ENCODE measurements at regions not wholly inside any gene's neighbourhood (a gene's known extent, or its start where the extent isn't known, plus 50 kb on each side); places are given as distances from the start of the nearest gene placed in this dataset.

GRCh38 chr1:87196110-87196827, 132.4 kb upstream of the LMO4 start:
- DNase-seq: no peak

DNA sequence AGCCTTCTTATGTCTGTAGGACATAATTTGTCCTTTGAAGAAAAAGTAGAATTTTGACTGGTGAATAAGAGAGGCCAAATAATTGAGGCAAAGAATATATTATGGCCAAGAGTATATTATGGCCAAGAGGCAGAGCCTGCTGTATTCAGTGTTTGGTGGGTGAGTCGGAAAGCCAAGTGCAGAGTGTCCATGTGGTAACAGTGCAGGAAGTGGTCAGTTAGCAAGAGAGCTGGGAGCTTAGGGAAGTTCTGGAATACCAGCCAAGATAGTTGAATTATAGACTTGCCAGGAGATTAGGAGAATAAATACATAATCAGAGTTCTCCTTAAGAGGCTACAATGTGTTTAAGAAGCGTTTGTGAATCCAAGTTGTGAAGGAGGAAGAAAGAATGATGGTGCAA, 131.5 kb upstream of the LMO4 start:
- no peak for DNase-seq

- no peak for DNase-seq
Measured at GRCh38 chr1:87197641-87198040, 131.0 kb upstream of the LMO4 start.

GRCh38 chr1:87200875-87201638, 127.6 kb upstream of the LMO4 start:
- no peak for DNase-seq

DNA sequence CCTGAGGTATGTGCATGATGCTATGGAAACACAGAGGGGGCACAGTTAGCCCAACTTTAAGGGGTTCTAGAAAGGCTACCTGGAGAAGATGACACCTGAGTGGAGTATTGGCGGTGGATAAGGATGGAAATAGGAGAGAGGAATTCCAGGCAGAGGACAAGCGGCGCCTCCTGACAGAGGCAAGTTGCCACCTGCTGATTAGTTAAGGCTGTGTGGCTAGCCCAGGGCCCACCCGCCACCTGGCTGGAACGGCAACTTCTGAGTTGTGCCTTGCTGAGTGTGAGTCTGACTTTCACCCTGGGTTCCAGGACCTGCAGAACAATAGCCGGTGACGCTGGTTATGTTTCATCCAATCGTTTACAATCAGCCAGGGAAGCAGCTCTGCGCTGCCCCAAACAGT, 126.9 kb upstream of the LMO4 start:
- DNase-seq: no peak

DNA sequence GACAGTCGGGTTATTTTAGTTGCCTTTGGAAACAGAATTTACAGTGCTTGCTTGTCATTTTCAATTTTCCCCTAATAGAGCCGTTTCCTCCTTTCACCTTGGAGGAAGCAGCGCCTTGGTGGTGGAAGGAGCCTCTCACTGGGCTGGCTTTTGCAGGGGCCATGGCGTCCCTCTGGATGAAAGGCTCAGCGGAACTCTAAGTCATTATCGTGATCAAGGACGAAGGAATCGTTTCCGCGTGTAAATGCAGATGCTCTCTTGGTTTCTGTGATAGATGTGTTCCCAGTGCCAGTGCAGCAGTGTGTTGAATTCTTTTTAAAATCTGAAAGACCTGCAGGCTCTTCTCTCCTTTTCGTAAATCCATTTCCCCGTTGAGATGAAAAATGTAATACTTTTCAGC, 126.2 kb upstream of the LMO4 start:
- DNase-seq: no peak

DNA sequence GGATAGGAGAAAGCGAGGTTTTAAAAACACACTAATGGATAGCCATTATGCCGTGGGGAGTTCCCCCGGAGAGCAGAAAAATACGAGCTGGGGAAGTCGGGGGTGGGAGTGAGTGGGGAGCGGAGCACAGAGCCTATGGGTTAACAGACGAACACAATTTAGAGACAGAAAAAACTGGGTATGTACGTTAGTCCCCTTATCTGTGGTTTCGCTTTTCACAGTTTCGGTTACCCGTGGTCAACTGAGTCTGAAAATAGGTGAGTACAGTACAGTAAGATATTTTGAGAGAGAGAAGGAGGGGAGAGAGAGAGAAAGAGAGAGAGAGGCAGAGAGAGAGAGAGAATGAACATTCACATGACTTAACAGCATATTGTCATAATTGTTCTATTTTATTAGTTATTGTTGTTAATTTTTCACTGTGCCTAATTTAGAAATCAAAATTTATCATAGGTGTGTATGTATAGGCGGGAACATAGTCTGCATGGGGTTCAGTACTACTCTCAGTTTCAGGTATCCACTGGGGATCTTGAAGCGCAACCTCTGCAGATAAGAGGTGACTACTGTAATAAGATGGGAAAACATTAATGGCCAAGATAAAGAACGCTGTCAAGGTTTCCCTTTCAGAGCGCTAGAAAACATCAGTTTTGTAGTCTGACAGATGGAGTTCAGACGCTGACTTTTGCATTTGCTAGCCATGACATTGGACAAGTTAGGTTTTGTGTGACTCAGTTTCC, 125.6 kb upstream of the LMO4 start:
- DNase-seq: no peak

- no peak for DNase-seq
Measured at GRCh38 chr1:87203904-87204303, 124.8 kb upstream of the LMO4 start.

GRCh38 chr1:87204441-87204840, 124.2 kb upstream of the LMO4 start:
- DNase-seq: no peak

DNA sequence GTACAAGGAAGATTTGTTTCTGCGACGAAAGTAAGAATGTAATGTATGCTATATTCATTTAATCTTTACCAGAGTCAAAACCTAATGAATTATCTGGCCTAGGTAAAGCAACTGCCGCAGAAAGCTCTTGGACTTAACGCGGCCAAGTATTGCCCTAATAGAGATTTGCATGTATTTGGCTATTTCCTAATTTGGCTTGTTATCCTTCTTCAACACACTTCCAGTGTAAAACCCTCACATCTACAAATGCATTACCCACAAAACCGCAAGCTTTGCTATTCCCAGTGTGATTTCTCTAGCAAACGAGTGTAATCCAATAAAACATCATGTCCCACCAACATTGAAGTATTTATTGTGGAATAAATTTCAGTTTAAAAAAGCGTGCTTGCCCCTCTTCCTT, 123.8 kb upstream of the LMO4 start:
- DNase-seq: no peak

DNA sequence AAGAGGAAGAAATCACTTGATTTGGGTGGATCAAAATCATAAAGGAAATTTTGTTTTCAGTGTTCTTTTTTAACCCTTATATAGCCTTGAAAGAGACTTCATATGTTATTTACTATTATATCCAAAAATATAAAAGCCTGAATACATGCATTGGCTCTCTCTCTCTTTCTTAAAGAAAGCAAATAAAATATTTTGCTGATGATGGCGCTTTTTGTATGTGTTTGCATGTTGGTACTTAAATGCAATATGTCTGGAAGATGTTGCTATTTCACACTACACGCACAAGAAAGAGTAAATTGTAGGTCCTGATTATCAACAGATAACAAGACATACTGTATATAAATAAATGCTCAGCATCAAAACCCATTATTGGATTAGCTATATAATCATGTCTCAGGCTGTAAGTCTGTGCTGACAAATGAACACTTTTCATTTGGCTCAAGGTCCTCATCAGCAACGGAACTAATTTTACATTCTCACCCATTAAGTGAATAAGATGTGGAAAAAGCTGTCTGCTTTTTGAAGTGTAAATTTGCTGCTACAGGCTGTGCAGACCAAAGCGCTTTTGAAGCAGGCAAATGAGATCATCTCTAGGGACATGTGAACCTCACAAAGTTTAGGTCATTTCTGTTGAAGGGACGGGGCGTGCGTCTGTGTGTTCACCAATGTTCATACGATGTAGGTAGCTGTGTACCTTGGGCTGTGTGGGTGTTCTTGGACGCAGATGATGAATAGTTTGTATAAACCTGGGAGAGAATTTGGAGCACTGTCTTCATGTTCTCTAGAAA, 122.4 kb upstream of the LMO4 start:
- no peak for DNase-seq

DNA sequence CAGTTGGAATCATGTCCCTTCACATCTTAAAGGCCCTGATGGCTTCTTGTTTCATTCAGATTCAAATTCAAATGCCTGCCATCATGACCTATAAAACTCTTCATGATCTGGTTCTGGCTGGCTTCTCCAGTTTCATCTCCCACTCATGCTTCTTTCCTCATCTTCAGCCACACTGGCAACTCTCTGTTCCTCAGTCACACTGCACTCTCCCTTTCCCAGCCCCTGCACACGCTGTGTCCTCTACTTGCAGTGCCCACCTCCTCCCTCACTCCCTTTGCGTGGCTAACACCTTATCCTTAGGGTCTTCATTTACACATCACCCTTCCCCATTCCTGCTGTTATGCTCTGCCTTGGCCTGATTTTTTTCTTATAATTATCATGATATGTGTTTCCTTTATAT, 120.6 kb upstream of the LMO4 start:
- DNase-seq: no peak

DNA sequence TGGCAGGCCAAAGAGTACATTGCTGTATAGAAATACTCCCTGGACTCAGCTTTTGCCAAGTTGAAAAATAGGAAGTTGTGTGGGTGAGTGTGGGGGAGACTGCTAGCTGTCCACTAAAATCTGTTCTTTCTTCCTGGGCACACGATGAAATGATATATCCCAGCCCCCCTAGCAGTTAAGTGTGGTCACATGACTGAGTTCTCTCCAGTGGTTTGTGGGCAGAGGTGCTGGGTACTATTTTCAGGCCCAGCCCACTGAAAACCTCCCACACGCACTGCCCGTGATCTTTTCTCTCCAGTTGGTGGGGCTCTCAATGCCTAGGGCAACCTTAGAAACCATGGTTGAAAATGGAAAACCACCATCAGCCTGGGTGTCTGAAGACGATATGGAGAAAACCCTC, 119.7 kb upstream of the LMO4 start:
- DNase-seq: no peak

- no peak for DNase-seq
Measured at GRCh38 chr1:87210151-87210550, 118.5 kb upstream of the LMO4 start.

DNA sequence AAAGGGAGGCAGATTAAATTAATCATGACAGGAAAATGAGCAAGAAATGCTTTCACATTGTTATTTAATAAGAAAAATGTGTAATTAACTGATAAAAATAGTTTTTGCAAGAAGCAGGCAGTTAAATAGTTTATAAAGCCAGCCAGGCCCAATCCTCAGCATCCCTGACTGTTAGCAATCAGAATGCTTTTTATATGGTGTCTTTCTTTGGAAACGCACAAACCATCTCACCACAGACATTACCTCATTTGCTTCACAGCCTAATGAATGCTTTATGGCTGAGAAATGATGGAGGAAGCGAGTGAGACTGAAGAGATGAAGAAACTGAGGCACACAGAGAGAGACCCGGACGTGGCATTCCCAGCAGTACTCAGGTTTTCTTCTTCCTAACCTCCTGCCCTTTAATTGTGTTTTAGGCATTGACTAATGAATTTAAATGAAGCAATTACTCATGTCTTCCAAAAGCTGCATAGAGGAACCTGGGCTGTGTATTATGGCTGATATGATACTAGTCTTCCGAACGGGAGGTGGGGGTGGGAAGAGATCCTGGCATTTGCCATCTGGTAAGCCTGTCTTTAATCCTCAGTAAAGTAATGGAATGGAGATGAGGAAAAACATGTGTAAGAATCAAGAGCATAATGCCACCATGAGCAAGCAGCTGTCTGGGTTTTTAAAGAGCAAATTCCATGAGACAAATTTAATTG, 116.1 kb upstream of the LMO4 start:
- DNase-seq: no peak

GRCh38 chr1:87213135-87213515, 115.6 kb upstream of the LMO4 start:
- no peak for DNase-seq

GRCh38 chr1:87215592-87215991, 113.1 kb upstream of the LMO4 start:
- DNase-seq: no peak

DNA sequence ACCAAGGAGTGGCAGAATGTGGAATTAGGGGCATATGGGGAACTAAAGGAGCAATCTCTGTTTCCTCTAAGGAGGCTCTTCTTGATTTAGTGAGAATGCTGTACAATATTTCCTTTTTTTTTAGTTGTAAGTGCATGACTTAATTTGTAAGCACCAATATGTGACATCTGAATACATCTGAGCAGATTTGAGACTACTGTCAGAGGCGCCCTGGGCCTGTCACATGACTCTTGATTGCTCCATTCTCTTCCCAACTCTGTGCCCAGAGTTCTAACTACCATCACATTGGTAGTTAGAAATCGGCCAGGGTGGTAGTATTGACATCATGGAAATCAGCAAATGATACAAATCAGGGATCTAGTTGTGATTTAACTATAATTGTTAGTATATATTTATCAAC, 110.1 kb upstream of the LMO4 start:
- no peak for DNase-seq

- no peak for DNase-seq
Measured at GRCh38 chr1:87219141-87219540, 109.5 kb upstream of the LMO4 start.

DNA sequence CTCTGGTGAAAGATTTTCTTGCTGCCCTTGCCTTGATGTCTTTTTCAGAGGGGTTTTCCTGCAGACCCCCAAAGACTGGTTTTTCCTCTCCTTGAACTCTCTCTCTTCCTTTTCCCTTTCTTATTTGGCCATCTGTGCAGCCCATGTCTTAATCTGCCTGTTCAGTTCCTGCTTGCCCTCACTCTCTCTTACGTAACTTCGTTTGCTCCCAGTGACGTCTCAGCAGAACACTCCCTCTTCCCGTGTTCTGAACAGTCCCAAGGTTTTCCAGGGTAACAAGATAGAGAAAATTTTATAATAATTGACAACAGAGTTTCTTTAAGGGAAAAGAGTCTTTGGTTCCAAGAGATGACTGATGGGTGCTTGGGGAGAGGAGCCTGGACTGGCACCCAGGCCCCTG, 109.1 kb upstream of the LMO4 start:
- no peak for DNase-seq

DNA sequence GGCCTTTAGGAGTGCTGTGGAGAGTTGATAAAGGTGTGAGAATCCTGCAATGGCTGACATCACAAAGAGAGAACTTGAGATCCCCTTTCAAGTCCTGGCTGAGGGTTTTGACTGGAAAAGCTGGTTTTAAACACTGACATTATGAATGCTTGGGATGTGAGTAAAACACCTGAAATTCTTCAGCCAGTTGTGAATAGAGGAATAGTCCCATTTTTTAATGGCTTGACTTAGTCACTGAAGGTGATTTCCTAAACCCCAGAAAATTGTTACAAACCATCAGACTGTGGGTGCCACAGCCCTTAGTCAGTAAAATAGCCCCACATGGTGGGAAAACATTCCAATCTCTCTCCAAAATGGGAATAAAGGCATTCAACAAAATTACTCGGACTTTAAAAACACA, 107.7 kb upstream of the LMO4 start:
- DNase-seq: no peak

DNA sequence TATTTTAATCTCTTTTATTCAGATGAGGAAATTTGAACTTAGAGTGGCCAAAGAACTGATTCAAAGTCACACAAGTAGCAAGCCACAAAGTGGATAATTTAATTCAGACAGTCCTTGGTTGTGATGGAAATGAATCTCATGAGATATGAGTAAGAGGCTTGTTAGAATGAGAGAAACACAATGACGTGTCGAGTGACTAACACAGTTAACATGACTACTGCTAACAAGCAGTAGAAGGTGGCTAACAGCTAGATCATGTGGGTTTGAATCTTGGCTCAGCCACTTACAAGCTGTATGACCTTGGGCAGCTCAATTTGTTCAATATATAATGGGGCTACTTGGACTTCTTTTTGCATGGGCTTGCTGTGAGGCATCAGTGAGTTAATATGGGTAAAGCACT, 104.5 kb upstream of the LMO4 start:
- DNase-seq: peak; percentile 66

- DNase-seq: no peak
Measured at GRCh38 chr1:87225171-87225570, 103.5 kb upstream of the LMO4 start.
